ENCODE measurements at regions not wholly inside any gene's neighbourhood (a gene's known extent, or its start where the extent isn't known, plus 50 kb on each side); places are given as distances from the start of the nearest gene placed in this dataset.

GRCh38 chr4:123470640-123471039 lies 74.0 kb downstream of the SPRY1 start:
- TF ChIP-seq CTCF (IDR thresholded peaks at IDR 0.05; ENCODE audit: insufficient read depth, low read depth, low read length): no peak
- TF ChIP-seq EZH2 (IDR thresholded peaks at IDR 0.05; ENCODE audit: insufficient read depth, low read length): no peak
